HG03460 (cell line): ENCODE measurements at regions not wholly inside any gene's neighbourhood (a gene's known extent, or its start where the extent isn't known, plus 50 kb on each side); places are given as distances from the start of the nearest gene placed in this dataset.

Experiments
- ATAC-seq: cut with Tn5 transposase; IDR thresholded peaks from one replicate; pipeline ENCODE4 v1.9.1; 2021; ENCODE audit not compliant: unreplicated experiment

GRCh38 chr11:45523760-45524159 lies 141.7 kb downstream of the CHST1 start:
- no peak for ATAC-seq

DNA sequence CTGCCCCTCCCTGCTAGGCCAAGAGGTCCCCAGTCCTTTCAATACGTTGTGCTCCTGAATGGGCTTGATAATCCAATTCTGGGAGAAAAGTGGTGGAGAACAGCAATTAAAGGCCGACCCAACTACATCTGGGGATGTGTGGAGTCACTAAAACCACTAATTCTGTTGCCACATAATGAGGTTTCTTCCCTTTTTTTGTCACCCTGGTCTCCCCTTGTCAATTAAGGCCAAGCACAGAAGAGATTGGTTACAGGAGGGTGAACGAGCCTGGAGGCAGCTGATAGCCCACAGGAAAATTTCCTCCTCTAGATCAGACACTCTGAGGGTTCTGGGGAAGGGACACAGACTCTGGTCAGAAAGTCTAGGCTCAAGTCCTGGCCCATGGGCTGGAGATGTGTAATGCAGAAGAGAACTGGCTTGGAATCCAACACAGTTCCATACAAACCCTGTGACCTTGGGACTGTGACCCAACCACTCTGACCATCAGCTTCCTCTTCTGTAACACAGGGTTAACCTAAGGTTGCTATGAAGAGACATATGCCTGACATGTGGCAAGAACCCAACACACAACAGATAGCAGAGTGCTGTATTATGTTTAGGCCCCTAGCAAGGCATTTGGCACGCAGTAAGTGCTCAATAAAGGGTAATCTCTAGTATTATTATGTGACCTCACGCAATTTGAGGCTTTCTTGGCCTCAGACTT lies 146.4 kb downstream of the CHST1 start:
- ATAC-seq, result no peak

- no peak for ATAC-seq
Measured at GRCh38 chr11:45518141-45518832, 147.1 kb downstream of the CHST1 start.

DNA sequence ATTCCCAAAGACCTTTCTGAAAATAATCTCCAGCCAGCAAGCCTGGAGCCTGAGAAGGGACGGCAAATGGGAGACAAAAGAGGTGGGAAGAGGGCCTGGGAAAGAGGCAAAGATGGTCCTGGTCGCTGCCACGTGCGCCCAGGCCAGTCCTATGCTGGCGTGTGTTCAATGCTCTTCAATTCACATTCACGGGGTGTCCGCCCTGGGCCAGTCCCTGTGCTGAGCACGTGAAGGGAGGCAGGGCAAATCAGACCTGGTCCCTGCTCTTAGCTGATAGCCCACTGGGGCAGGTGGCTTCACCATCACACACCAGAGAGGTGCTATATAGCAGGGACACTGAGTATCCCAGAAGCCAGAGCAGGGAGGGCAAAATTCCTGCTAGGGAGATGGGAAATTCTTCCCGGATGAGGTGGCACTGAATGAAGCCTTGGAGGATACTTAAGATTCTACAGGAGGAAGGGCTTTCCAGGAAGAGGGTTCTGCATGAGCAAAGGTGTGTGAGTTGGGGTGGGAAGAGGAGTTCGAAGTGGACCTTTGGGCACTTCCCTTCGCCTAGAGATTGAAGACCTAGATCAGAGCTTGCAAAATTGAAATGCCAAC lies 148.2 kb downstream of the CHST1 start:
- no peak for ATAC-seq

DNA sequence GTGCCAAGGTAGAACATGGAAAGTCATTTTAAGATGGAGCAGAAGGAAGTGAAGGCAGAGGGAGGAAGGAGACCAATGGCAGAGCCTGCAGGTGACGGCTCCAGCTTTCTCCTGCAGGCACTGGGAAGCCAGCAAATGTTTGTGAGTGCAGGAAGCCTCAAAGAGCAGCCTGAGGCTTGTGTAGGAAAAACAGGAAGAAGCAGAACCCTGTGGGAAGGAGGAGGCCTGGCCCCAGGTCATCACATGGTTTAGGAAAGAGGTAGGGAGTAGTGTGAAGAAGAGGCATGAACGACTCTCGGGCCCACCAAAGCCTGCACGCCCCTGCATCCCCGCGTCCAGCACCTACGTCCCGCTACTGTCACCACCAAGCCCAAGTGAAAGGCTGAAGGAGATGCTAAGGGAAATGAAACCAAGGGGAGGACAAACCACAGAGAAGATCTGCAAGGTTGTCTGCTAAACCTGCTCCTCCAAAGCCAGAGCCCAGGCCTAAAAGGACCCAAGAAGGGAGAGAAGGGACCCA lies 151.5 kb downstream of the CHST1 start:
- no peak for ATAC-seq

DNA sequence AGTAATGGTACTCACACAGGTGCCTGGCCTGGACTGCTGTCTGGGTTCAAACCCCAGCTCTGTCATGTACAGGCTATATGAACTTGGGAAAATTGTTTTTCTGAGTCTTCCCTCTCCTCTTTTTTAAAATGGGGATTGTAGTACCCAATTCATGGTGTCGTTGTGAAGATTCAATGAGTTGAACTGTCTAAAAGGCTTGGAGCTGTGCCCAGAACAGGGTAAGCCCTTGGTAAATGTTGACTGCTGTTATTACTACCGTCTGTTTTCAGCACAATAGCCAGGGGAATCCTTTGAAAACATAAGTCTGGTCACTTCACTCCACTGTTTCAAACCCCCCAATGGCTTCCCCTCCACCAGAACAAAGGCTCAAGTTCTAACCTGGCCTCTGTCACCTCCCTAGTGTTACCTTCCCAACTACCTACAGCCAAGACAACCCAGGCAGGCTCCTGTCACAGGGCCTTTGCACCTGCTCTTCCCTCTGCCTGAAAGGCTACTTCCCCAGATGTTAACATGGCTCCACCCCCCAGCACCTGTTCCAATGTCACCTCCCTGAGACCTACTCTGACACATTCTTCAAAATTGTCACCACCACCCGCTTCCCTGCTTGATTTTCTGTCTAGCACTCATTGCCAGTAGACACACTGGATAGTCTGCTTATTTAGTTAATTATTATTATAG lies 152.8 kb downstream of the CHST1 start:
- no peak for ATAC-seq

- ATAC-seq, result no peak
Measured at GRCh38 chr11:45511566-45511965, 153.9 kb downstream of the CHST1 start.

DNA sequence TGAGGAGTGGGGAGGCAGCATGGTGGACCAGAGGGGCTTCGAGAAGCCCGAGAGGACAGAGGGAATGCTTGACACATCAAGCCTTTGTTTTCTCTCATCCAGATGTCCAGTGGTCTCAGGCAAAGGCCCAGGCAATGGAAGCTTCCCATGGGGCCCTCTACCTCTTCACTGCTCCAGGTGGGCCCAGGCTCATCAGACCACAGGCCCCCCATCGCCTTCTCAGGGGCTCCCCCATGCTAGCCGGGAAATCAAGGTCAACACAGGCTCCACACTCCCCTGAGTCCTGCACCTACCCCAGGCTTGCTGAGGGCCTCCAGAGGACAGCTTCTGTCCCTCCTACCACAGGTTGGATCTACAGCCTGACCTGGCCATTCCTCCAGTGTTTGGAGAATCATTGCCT lies 157.5 kb downstream of the CHST1 start:
- ATAC-seq, result no peak

GRCh38 chr11:45503311-45503710 lies 162.1 kb downstream of the CHST1 start:
- no peak for ATAC-seq

DNA sequence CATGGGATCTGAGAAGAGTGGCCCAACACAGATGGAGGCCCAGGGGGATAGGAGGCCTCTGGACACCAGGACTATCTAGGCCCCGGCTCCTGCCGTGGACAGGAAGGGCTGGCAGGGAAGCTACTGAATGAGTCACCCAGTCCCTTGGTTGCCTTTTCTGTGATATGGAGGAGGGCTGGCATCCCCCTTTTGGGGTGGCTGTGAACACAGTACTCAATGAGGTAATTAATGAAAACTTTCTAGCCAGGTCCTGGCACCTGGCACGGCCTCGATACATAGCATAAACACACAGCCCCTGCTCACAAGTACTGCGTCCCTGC lies 163.2 kb downstream of the CHST1 start:
- no peak for ATAC-seq

DNA sequence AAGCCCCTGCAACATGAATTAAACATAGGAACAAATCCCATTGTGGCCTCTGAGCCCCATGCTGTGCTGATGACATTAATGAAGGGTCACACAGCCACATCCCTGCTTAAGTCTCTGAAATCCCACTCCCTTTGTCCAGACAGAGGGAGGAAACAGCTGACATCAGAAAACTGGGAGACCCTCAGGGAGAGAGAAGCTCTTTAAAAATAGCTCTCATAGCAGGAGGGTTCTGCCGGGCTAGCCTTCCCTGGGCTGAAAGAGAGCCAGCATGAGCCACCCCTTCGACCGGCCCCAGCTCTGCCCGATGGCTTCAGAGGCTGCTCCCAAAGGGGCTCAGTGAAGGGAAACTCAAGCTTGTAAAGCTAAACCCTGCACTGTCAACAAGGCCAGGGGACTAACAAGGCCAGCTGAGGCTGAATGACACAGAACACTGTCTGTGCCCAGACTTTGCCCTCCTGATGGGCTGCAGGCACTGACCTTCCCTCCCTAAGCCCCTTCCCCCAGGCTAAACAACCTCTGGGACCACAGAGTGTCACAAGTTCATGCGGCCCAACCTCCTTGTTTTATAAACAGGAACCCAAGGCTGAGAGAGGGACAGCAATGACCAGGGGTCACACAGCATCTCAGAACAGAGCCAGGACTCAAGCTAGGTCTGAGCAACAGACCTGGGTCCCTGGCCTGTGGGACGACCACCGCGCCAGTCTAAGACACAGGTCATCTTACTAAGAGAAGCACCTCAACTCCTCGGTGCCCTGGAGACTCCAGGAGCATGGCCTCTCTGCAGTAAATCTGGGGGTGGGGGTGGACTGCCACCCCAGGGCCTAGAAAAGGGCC lies 163.8 kb downstream of the CHST1 start:
- no peak for ATAC-seq

GRCh38 chr11:45500451-45500850 lies 165.0 kb downstream of the CHST1 start:
- no peak for ATAC-seq

- no peak for ATAC-seq
Measured at GRCh38 chr11:45494738-45495137, 170.7 kb downstream of the CHST1 start.

- no peak for ATAC-seq
Measured at GRCh38 chr11:45489281-45489905, 176.0 kb downstream of the CHST1 start.

GRCh38 chr11:45486461-45486860 lies 179.0 kb downstream of the CHST1 start:
- ATAC-seq, result no peak

DNA sequence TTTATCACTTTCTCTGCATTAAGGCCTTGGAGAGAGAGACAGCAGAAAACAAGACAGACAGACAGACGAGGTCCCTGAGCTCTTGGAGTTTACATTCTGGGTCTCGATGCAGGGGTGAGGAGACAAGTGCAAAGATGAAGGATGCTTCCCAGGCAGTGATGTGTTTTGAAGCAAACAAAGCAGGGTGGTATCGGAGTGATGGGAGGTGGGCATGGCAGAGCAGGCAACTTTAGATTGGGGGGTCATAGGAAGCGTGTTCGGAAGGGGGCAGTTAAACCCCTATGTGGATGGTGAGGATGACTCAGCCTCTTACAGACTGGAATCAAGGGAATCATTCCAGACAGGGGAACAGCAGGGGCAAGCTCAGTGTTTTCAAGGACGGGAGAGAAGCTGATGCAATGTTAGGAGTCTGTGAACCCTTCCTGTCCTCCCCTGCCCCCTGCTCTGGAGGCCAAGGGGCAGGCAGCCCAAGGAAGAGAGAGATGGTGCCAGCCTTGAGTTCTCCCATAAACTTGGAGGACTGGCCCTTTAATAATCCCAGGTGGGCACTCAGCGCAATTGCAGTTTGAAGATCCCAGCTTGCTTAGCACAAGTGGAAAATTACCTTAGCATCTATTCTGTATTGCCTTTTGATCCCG lies 180.2 kb downstream of the CHST1 start:
- ATAC-seq, result no peak

GRCh38 chr11:45484326-45484883 lies 181.0 kb downstream of the CHST1 start:
- no peak for ATAC-seq

GRCh38 chr11:45483416-45483815 lies 182.0 kb downstream of the CHST1 start:
- ATAC-seq, result no peak

- no peak for ATAC-seq
Measured at GRCh38 chr11:45482331-45482730, 183.1 kb downstream of the CHST1 start.

GRCh38 chr11:45481026-45481425 lies 184.4 kb downstream of the CHST1 start:
- ATAC-seq, result no peak
